Esophagus muscularis mucosa (tissue), 4 donors: ENCODE measurements at regions not wholly inside any gene's neighbourhood (a gene's known extent, or its start where the extent isn't known, plus 50 kb on each side); places are given as distances from the start of the nearest gene placed in this dataset.

Experiments used
- CTCF ChIP-seq, 3 experiments: fragments of 200-600 bp in 2 of 3; fragments of 450-650 bp in 1 of 3; sonication (generic) in 2 of 3; IDR thresholded peaks; one replicate each; pipeline ENCODE4 v1.5.1; 2017 to 2019; ENCODE audit warnings: antibody characterized with exemption in 3 of 3, mild to moderate bottlenecking in 2 of 3, moderate library complexity in 1 of 3
- EP300 ChIP-seq: sonication (generic); formaldehyde crosslinking; IDR thresholded peaks from one replicate; pipeline ENCODE4 v1.6.1; 2017; ENCODE audit warnings: antibody characterized with exemption
- POLR2A ChIP-seq: fragments of 450-650 bp; IDR thresholded peaks from one replicate; pipeline ENCODE4 v1.6.1; 2017; ENCODE audit warnings: antibody characterized with exemption, moderate library complexity, mild to moderate bottlenecking, low read depth
- POLR2AphosphoS5 ChIP-seq, 2 donors: sonication (generic); formaldehyde crosslinking; IDR thresholded peaks; one replicate each; pipeline ENCODE4 v1.6.1; 2017; ENCODE audit warnings: antibody characterized with exemption in 2 of 2

GRCh38 chr2:128684523-128684922, 365.9 kb upstream of the HS6ST1 start:
- TF ChIP-seq CTCF (IDR thresholded peaks at IDR 0.05): no peak
- no peak for TF ChIP-seq POLR2AphosphoS5 (IDR thresholded peaks at IDR 0.05)
- TF ChIP-seq POLR2A: no peak
- TF ChIP-seq EP300: no peak
